ENCODE measurements at regions not wholly inside any gene's neighbourhood (a gene's known extent, or its start where the extent isn't known, plus 50 kb on each side); places are given as distances from the start of the nearest gene placed in this dataset.

DNA sequence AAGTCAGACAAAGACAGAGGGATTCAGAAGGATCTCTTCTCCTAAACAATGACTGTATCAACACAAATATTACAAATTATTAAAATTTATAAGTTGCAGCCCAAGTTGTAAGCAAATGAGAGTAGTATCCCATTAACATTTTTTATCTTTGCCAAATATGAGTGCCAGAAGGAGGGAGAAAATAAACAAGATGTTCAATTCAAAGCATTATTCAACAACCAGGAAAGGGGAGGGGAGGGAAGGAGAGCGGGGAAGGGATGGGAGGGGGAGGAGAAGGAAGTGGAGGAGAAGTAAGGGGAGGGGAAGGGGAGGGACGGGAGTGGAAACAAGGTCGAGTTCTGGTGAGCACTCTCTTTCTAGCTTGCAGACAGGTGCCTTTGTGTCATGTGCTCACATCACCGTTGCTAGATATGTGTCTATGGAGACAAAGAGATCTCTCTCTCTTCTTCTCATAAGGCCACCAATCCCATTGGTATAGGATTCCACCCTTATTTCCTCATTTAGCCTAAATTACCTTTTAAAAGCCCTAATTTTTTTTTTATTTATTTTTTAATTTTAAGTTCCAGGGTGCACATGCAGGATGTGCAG is 679.6 kb upstream of the CHAC2 start:
- Histone ChIP-seq H3K9me2 (replicated peaks; ENCODE audit: control insufficient read depth, low read length) (no peaks in the 10 kb centered on the region), H3F3A (ENCODE audit: control insufficient read depth, insufficient read depth) (no peaks in the 10 kb centered on the region), H3K4me1 (ENCODE audit: control insufficient read depth, low read length) (no peaks in the 10 kb centered on the region), H3K4me2 (ENCODE audit: low read length) (no peak overlapping the region), H3K27ac (ENCODE audit: low read depth, low read length) (no peak overlapping the region), H3K79me2 (ENCODE audit: control insufficient read depth, low read length) (no peaks in the 10 kb centered on the region), H3K27me3 (ENCODE audit: control insufficient read depth, low read length) (no peaks in the 10 kb centered on the region), H3K9me3 (ENCODE audit: control insufficient read depth, insufficient read depth, low read length) (no peaks in the 10 kb centered on the region), H3K4me3 (ENCODE audit: low read length) (no peak overlapping the region), H3K36me3 (ENCODE audit: control insufficient read depth, low read length) (no peaks in the 10 kb centered on the region), H4K20me1 (ENCODE audit: control insufficient read depth, insufficient read depth, low read depth, low read length) (no peaks in the 10 kb centered on the region)
- TF ChIP-seq, protein P1, sequence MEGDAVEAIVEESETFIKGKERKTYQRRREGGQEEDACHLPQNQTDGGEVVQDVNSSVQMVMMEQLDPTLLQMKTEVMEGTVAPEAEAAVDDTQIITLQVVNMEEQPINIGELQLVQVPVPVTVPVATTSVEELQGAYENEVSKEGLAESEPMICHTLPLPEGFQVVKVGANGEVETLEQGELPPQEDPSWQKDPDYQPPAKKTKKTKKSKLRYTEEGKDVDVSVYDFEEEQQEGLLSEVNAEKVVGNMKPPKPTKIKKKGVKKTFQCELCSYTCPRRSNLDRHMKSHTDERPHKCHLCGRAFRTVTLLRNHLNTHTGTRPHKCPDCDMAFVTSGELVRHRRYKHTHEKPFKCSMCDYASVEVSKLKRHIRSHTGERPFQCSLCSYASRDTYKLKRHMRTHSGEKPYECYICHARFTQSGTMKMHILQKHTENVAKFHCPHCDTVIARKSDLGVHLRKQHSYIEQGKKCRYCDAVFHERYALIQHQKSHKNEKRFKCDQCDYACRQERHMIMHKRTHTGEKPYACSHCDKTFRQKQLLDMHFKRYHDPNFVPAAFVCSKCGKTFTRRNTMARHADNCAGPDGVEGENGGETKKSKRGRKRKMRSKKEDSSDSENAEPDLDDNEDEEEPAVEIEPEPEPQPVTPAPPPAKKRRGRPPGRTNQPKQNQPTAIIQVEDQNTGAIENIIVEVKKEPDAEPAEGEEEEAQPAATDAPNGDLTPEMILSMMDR (IDR thresholded peaks at IDR 0.05; ENCODE audit: low read depth, low read length, poor library complexity, severe bottlenecking) = no peak
- TF ChIP-seq EZH2phosphoT487 (IDR thresholded peaks at IDR 0.05; ENCODE audit: borderline replicate concordance, low read length) = no peak

DNA sequence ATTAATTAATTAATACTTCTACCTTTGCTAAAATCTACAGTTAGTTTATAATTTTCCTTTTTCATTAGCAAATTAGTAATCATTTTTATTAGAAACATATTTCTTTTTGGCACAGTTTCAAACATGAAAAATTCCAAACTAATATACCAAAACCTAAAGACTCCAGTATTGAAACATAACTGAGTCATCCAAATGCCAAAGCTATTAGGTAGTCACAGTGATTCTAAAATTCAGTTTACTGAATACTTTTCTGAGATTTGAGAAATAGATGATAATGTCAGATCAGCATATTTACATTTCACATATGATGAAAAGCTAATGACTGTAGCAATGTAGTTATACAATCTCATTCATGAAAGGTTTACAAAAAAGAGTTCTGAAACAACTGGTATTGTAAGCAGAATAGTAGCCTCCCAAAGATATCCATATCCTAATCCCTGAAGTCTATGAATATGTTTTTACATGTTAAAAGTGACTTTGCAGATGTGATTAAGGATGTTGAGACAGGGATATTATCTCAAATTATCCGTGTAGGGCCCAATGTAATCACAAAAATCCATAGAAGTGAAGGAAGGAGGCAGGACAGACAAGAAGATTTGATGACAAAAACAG is 680.2 kb upstream of the CHAC2 start:
- Histone ChIP-seq H3K9me3 (ENCODE audit: control insufficient read depth, insufficient read depth, low read length) (no peaks in the 10 kb centered on the region), H3K27ac (ENCODE audit: low read depth, low read length) (no peak overlapping the region), H3K4me3 (ENCODE audit: low read length) (no peak overlapping the region), H3K4me2 (ENCODE audit: low read length) (no peak overlapping the region), H3K27me3 (ENCODE audit: control insufficient read depth, low read length) (no peaks in the 10 kb centered on the region), H3K9me2 (replicated peaks; ENCODE audit: control insufficient read depth, low read length) (no peaks in the 10 kb centered on the region), H3K4me1 (ENCODE audit: control insufficient read depth, low read length) (no peaks in the 10 kb centered on the region), H4K20me1 (ENCODE audit: control insufficient read depth, insufficient read depth, low read depth, low read length) (no peaks in the 10 kb centered on the region), H3K36me3 (ENCODE audit: control insufficient read depth, low read length) (no peaks in the 10 kb centered on the region), H3F3A (ENCODE audit: control insufficient read depth, insufficient read depth) (no peaks in the 10 kb centered on the region), H3K79me2 (ENCODE audit: control insufficient read depth, low read length) (no peaks in the 10 kb centered on the region)
- TF ChIP-seq, protein P1 (IDR thresholded peaks at IDR 0.05; ENCODE audit: low read depth, low read length, poor library complexity, severe bottlenecking) = no peak
- no peak for TF ChIP-seq EZH2phosphoT487 (IDR thresholded peaks at IDR 0.05; ENCODE audit: borderline replicate concordance, low read length)

DNA sequence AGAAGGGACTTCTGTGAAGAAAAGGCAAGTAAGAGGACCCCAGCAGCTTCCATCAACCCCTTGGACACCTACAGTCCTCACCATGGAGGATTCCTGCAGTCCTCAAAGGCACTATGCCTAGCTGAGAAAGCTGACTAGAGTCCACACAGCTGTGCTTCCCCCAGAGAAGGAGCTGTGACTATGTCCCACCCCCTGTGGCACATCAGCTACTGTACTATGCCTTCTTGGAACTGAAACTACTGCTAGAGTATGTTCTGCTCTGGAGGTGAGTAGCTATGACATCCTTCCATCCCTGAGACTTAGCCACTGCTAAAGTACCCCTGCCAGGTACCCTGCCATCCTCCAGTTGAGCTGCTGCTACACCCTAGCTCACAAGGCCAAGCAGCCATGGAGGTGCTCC is 690.2 kb upstream of the CHAC2 start:
- H3K27me3 ChIP-seq (ENCODE audit: control insufficient read depth, low read length) = no peaks in the 10 kb centered on the region
- H3K79me2 ChIP-seq (ENCODE audit: control insufficient read depth, low read length) = no peaks in the 10 kb centered on the region
- H3K36me3 ChIP-seq (ENCODE audit: control insufficient read depth, low read length) = no peaks in the 10 kb centered on the region
- no peak overlapping the region for H3K4me2 ChIP-seq (ENCODE audit: low read length)
- no peak overlapping the region for H3K4me3 ChIP-seq (ENCODE audit: low read length)
- no peak for TF ChIP-seq EZH2phosphoT487 (IDR thresholded peaks at IDR 0.05; ENCODE audit: borderline replicate concordance, low read length)
- TF ChIP-seq, protein P1 (IDR thresholded peaks at IDR 0.05; ENCODE audit: low read depth, low read length, poor library complexity, severe bottlenecking) = no peak
- H3F3A ChIP-seq (ENCODE audit: control insufficient read depth, insufficient read depth) = no peaks in the 10 kb centered on the region
- H3K9me3 ChIP-seq (ENCODE audit: control insufficient read depth, insufficient read depth, low read length) = no peaks in the 10 kb centered on the region
- no peaks in the 10 kb centered on the region for H3K9me2 ChIP-seq (replicated peaks; ENCODE audit: control insufficient read depth, low read length)
- H3K27ac ChIP-seq (ENCODE audit: low read depth, low read length) = no peak overlapping the region
- H4K20me1 ChIP-seq (ENCODE audit: control insufficient read depth, insufficient read depth, low read depth, low read length) = no peaks in the 10 kb centered on the region
- no peaks in the 10 kb centered on the region for H3K4me1 ChIP-seq (ENCODE audit: control insufficient read depth, low read length)

All from DOHH2 (cell line).